ENCODE measurements at regions not wholly inside any gene's neighbourhood (a gene's known extent, or its start where the extent isn't known, plus 50 kb on each side); places are given as distances from the start of the nearest gene placed in this dataset.

- Histone ChIP-seq H3K9ac (ENCODE audit: insufficient read depth, low read length, poor library complexity, severe bottlenecking) (no peak overlapping the region), H3K4me1 (ENCODE audit: control insufficient read depth in 1 of 2, insufficient read depth in 2 of 2, low read length in 2 of 2) (no peaks in the 10 kb centered on the region), H3K27me3 (ENCODE audit: control insufficient read depth in 2 of 2, insufficient read depth in 2 of 2, low read length in 2 of 2) (no peaks in the 10 kb centered on the region), H3K27ac (ENCODE audit: low read depth in 1 of 2, low read length in 2 of 2) (no peak overlapping the region), H2AFZ (ENCODE audit: insufficient read depth, low read depth, low read length, poor library complexity, severe bottlenecking) (no peak overlapping the region), H3K79me2 (ENCODE audit: insufficient read depth, low read length) (no peaks in the 10 kb centered on the region), H4K20me1 (ENCODE audit: insufficient read depth, low read length) (no peaks in the 10 kb centered on the region), H3K4me2 (replicated peaks; ENCODE audit: extremely low read depth, low read length, poor library complexity, severe bottlenecking) (no peak overlapping the region), H3K36me3 (replicated peaks in 1 of 2; ENCODE audit: control insufficient read depth in 1 of 2, insufficient read depth in 2 of 2, low read length in 2 of 2) (no peaks in the 10 kb centered on the region), H3K9me3 (replicated peaks in 1 of 2; ENCODE audit: control insufficient read depth in 1 of 2, insufficient read depth in 1 of 2, low read length in 2 of 2) (peaks cover 4 to 7% of the 10 kb centered on the region in 2 donors), H3K4me3 (replicated peaks in 1 of 3; ENCODE audit: low read depth in 2 of 3, low read length in 3 of 3) (no peak overlapping the region)
- Mint-ChIP-seq H3K4me1 (no peaks in the 10 kb centered on the region), H3K4me3 (no peak overlapping the region), H3K27me3 (ENCODE audit: low read depth in 3 of 3) (peaks cover 0 to 2% (median 0%) of the 10 kb centered on the region in 3 donors), H3K36me3 (no peaks in the 10 kb centered on the region), H3K9me3 (peaks cover under 1 to 6% (median 2%) of the 10 kb centered on the region in 7 donors), H3K27ac (no peak overlapping the region)
- intact Hi-C loops (cut with micrococcal nuclease): no loop called here
- WGBS (ENCODE audit: insufficient coverage): 100% methylated on average over 3 of the region's 5 CpGs
- TF ChIP-seq CTCF (IDR thresholded peaks at IDR 0.05): no peak
- no peak for DNase-seq
These were observed 139.8 kb upstream of the ELAC2 start for GRCh38 chr17:13157656-13158055.

GRCh38 chr17:13154930-13155329, 137.1 kb upstream of the ELAC2 start:
- Mint-ChIP-seq H3K4me1 (no peaks in the 10 kb centered on the region), H3K9me3 (peaks cover 0 to 6% (median 2%) of the 10 kb centered on the region in 7 donors), H3K27ac (no peak overlapping the region), H3K4me3 (no peak overlapping the region), H3K27me3 (ENCODE audit: low read depth in 3 of 3) (peaks cover 0 to 2% (median 2%) of the 10 kb centered on the region in 3 donors), H3K36me3 (no peaks in the 10 kb centered on the region)
- H3K9ac ChIP-seq (ENCODE audit: insufficient read depth, low read length, poor library complexity, severe bottlenecking): no peak overlapping the region
- no peaks in the 10 kb centered on the region for H3K36me3 ChIP-seq (replicated peaks in 1 of 2; ENCODE audit: control insufficient read depth in 1 of 2, insufficient read depth in 2 of 2, low read length in 2 of 2)
- H2AFZ ChIP-seq (ENCODE audit: insufficient read depth, low read depth, low read length, poor library complexity, severe bottlenecking): no peak overlapping the region
- no peaks in the 10 kb centered on the region for H3K27me3 ChIP-seq (ENCODE audit: control insufficient read depth in 2 of 2, insufficient read depth in 2 of 2, low read length in 2 of 2)
- no peak for DNase-seq
- no peak for TF ChIP-seq CTCF (IDR thresholded peaks at IDR 0.05)
- no peak overlapping the region for H3K4me3 ChIP-seq (replicated peaks in 1 of 3; ENCODE audit: low read depth in 2 of 3, low read length in 3 of 3)
- peaks cover 4 to 9% of the 10 kb centered on the region in 2 donors for H3K9me3 ChIP-seq (replicated peaks in 1 of 2; ENCODE audit: control insufficient read depth in 1 of 2, insufficient read depth in 1 of 2, low read length in 2 of 2)
- WGBS (ENCODE audit: insufficient coverage): no CpG with 5 or more reads among the region's 4 CpGs
- no peak overlapping the region for H3K4me2 ChIP-seq (replicated peaks; ENCODE audit: extremely low read depth, low read length, poor library complexity, severe bottlenecking)
- no peaks in the 10 kb centered on the region for H3K79me2 ChIP-seq (ENCODE audit: insufficient read depth, low read length)
- intact Hi-C loops (cut with micrococcal nuclease): no loop called here
- no peaks in the 10 kb centered on the region for H4K20me1 ChIP-seq (ENCODE audit: insufficient read depth, low read length)
- no peak overlapping the region for H3K27ac ChIP-seq (ENCODE audit: low read depth in 1 of 2, low read length in 2 of 2)
- no peaks in the 10 kb centered on the region for H3K4me1 ChIP-seq (ENCODE audit: control insufficient read depth in 1 of 2, insufficient read depth in 2 of 2, low read length in 2 of 2)

Data from CD14-positive monocyte (primary cell).